Loucy (cell line): ENCODE measurements at regions not wholly inside any gene's neighbourhood (a gene's known extent, or its start where the extent isn't known, plus 50 kb on each side); places are given as distances from the start of the nearest gene placed in this dataset.

Source experiments
- H2AFZ ChIP-seq: fragments of 200-600 bp; sonication (generic); 2 replicates; pipeline ENCODE4 v1.6.0; 2016; ENCODE audit warnings: antibody characterized with exemption, mild to moderate bottlenecking, low read length, moderate library complexity
- H3F3A ChIP-seq: fragments of 200-600 bp; 2 replicates; pipeline ENCODE4 v1.6.0; 2016; ENCODE audit warnings: antibody characterized with exemption, low read depth, mild to moderate bottlenecking
- H3K27me3 ChIP-seq: fragments of 200-600 bp; sonication (generic); 2 replicates; pipeline ENCODE4 v1.6.1; 2014; ENCODE audit warnings: low read length, mild to moderate bottlenecking; ENCODE audit not compliant: insufficient read depth, poor library complexity, severe bottlenecking
- H3K36me3 ChIP-seq: fragments of 200-600 bp; sonication (generic); 2 replicates; pipeline ENCODE4 v1.6.1; 2016; ENCODE audit warnings: low read length; ENCODE audit not compliant: insufficient read depth
- H3K4me1 ChIP-seq: fragments of 200-600 bp; sonication (generic); 2 replicates; pipeline ENCODE4 v1.5.1; 2014; ENCODE audit warnings: low read length, mild to moderate bottlenecking; ENCODE audit not compliant: insufficient read depth, poor library complexity, severe bottlenecking
- H3K4me2 ChIP-seq: fragments of 200-600 bp; sonication (generic); 2 replicates; pipeline ENCODE4 v1.6.0; 2014; ENCODE audit warnings: antibody characterized with exemption, low read length, low read depth, mild to moderate bottlenecking; ENCODE audit not compliant: poor library complexity, severe bottlenecking
- H3K4me3 ChIP-seq: fragments of 200-600 bp; sonication (generic); 2 replicates; pipeline ENCODE4 v1.5.1; 2014; ENCODE audit warnings: low read length, mild to moderate bottlenecking, mixed read lengths; ENCODE audit not compliant: poor library complexity, severe bottlenecking
- H3K79me2 ChIP-seq: fragments of 200-600 bp; sonication (generic); 2 replicates; pipeline ENCODE4 v1.6.1; 2014; ENCODE audit warnings: low read length; ENCODE audit not compliant: insufficient read depth
- H3K9ac ChIP-seq: fragments of 200-600 bp; sonication (generic); 2 replicates; pipeline ENCODE4 v1.6.0; 2014; ENCODE audit warnings: mild to moderate bottlenecking, low read depth, low read length, moderate library complexity; ENCODE audit not compliant: poor library complexity, severe bottlenecking
- H3K9me2 ChIP-seq: fragments of 200-600 bp; sonication (generic); replicated peaks from 2 replicates; pipeline ENCODE4 v1.6.1; 2016; ENCODE audit warnings: low read depth, low read length, mixed read lengths
- H3K9me3 ChIP-seq: fragments of 200-600 bp; sonication (generic); 2 replicates; pipeline ENCODE4 v1.6.1; 2014; ENCODE audit warnings: mild to moderate bottlenecking, antibody characterized with exemption, low read length, low read depth; ENCODE audit not compliant: insufficient read depth
- H4K20me1 ChIP-seq: fragments of 200-600 bp; sonication (generic); 2 replicates; pipeline ENCODE4 v1.6.0; 2014; ENCODE audit warnings: antibody characterized with exemption, low read length, mild to moderate bottlenecking; ENCODE audit not compliant: insufficient read depth, poor library complexity, severe bottlenecking
- EZH2phosphoT487 ChIP-seq: fragments of 200-600 bp; IDR thresholded peaks from 2 replicates; pipeline ENCODE4 v1.6.1; 2018; ENCODE audit warnings: antibody characterized with exemption, mild to moderate bottlenecking, moderate library complexity, borderline replicate concordance
- TF ChIP-seq, protein P1 (sequence below): fragments of 200-600 bp; sonication (generic); conservative IDR thresholded peaks from 2 replicates; pipeline ENCODE4 v1.5.1; 2014; ENCODE audit warnings: mild to moderate bottlenecking, antibody characterized with exemption, low read length

DNA sequence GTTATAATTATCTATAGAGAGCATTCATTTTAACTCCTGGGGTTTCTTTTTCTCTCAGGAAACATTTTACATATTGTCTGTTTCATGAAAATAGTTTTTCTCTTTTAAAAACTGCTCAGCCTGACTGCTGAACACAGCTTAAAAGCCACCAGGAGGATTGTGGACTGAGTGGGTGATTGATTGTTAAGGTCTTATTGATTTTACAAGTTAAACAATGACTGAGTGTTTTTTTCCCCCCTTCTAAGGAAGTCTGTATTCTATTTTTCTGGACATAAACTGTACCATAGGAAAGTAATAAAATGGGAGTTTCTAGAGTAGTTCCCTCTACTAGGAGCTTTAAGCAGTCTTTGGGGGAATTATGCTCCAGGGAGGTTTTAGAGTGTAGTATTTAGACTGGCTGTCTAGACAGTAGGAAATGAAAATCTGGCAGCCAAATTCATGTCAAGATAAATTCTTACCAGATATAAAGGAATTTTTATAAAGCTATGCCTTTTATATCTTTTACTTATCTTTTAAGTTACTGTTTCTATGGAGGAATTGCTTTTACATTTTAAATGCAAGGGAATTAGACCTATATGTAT is 463.9 kb downstream of the PRR16 start:
- H2AFZ ChIP-seq, result no peak overlapping the region
- H4K20me1 ChIP-seq, result no peaks in the 10 kb centered on the region

DNA sequence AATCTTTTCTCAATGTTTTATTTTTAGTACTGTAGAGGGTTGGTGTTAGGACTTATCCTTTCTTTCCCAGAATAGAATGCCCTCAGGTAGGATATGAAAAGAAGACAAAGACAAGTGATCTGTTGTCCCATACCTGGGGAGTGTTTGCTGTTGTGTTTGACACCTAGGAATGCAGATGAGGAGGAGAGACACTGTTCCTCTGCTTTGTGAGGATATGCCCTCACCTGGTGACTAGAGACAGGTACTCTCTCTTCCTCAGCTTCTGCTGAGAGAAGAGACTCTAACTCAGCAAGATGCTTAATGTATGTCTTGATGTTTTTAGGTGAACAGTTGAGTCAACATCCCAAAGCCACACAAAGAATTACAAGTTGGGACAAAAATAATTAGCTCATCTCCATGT is 468.4 kb downstream of the PRR16 start:
- Histone ChIP-seq H3K9me2 (no peaks in the 10 kb centered on the region), H2AFZ (no peak overlapping the region), H3K27me3 (no peaks in the 10 kb centered on the region), H3K4me3 (no peak overlapping the region), H3F3A (no peaks in the 10 kb centered on the region), H3K79me2 (no peaks in the 10 kb centered on the region), H3K36me3 (no peaks in the 10 kb centered on the region), H3K9ac (no peak overlapping the region), H3K4me2 (no peak overlapping the region), H3K9me3 (no peaks in the 10 kb centered on the region), H3K4me1 (no peaks in the 10 kb centered on the region), H4K20me1 (no peaks in the 10 kb centered on the region)
- TF ChIP-seq EZH2phosphoT487, result no peak
- TF ChIP-seq, protein P1, sequence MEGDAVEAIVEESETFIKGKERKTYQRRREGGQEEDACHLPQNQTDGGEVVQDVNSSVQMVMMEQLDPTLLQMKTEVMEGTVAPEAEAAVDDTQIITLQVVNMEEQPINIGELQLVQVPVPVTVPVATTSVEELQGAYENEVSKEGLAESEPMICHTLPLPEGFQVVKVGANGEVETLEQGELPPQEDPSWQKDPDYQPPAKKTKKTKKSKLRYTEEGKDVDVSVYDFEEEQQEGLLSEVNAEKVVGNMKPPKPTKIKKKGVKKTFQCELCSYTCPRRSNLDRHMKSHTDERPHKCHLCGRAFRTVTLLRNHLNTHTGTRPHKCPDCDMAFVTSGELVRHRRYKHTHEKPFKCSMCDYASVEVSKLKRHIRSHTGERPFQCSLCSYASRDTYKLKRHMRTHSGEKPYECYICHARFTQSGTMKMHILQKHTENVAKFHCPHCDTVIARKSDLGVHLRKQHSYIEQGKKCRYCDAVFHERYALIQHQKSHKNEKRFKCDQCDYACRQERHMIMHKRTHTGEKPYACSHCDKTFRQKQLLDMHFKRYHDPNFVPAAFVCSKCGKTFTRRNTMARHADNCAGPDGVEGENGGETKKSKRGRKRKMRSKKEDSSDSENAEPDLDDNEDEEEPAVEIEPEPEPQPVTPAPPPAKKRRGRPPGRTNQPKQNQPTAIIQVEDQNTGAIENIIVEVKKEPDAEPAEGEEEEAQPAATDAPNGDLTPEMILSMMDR, result no peak

More for the DNA sequence above, 463.9 kb downstream of the PRR16 start:
- TF ChIP-seq EZH2phosphoT487, result no peak
- TF ChIP-seq, protein P1, result no peak
- Histone ChIP-seq H3K4me2 (no peak overlapping the region), H3K4me3 (no peak overlapping the region), H3K4me1 (no peaks in the 10 kb centered on the region), H3K36me3 (no peaks in the 10 kb centered on the region), H3K27me3 (no peaks in the 10 kb centered on the region), H3K79me2 (no peaks in the 10 kb centered on the region), H3K9me3 (no peaks in the 10 kb centered on the region), H3K9me2 (no peaks in the 10 kb centered on the region), H3F3A (no peaks in the 10 kb centered on the region), H3K9ac (no peak overlapping the region)

DNA sequence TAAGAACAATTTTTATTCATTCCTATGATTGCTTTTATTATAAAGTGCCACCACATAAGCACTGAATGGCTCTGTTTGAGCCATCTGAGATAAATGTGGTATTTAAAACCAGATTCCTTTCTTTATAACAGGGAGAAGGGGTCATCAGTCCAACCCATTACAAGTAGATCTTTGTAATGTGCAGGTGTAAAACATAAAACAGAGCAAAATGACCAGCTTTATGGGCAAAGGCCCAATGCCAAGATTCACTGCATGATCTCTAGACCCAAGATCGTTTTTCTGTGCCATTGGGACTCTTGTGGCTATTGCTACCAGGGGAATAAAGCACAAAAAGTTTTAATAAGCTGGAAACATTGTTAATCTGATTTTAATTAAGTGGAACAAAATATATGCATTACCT is 469.9 kb downstream of the PRR16 start:
- Histone ChIP-seq H3K9ac (no peak overlapping the region), H3K79me2 (no peaks in the 10 kb centered on the region), H3K36me3 (no peaks in the 10 kb centered on the region), H3K27me3 (no peaks in the 10 kb centered on the region), H3K9me2 (no peaks in the 10 kb centered on the region), H3K4me3 (no peak overlapping the region), H3K4me2 (no peak overlapping the region), H3K4me1 (no peaks in the 10 kb centered on the region), H4K20me1 (no peaks in the 10 kb centered on the region), H2AFZ (no peak overlapping the region), H3F3A (no peaks in the 10 kb centered on the region), H3K9me3 (no peaks in the 10 kb centered on the region)
- TF ChIP-seq EZH2phosphoT487, result no peak
- TF ChIP-seq, protein P1, result no peak
